Endothelial cell (in vitro differentiated cells): ENCODE measurements at regions not wholly inside any gene's neighbourhood (a gene's known extent, or its start where the extent isn't known, plus 50 kb on each side); places are given as distances from the start of the nearest gene placed in this dataset.
A peak's percentile ranks its signal among the peaks of the same experiment; 100 is the strongest.

Source experiments
- DNase-seq: peaks from one replicate; pipeline ENCODE4 v3.0.0; 2021; ENCODE audit warnings: low spot score
- H3K27ac Mint-ChIP-seq: one replicate; pipeline ENCODE4 v1.8.0; 2021; ENCODE audit warnings: mixed read lengths, inconsistent platforms; ENCODE audit not compliant: unreplicated experiment
- H3K27me3 Mint-ChIP-seq: one replicate; pipeline ENCODE4 v1.8.0; 2021; ENCODE audit warnings: mild to moderate bottlenecking, moderate library complexity, mixed read lengths, inconsistent platforms; ENCODE audit not compliant: unreplicated experiment
- H3K36me3 Mint-ChIP-seq: one replicate; pipeline ENCODE4 v1.8.0; 2021; ENCODE audit warnings: mild to moderate bottlenecking, low read depth, mixed read lengths, inconsistent platforms; ENCODE audit not compliant: unreplicated experiment
- H3K4me1 Mint-ChIP-seq: one replicate; pipeline ENCODE4 v1.8.0; 2021; ENCODE audit warnings: mild to moderate bottlenecking, mixed read lengths, inconsistent platforms; ENCODE audit not compliant: unreplicated experiment
- H3K4me3 Mint-ChIP-seq: one replicate; pipeline ENCODE4 v1.8.0; 2021; ENCODE audit warnings: mild to moderate bottlenecking, mixed read lengths, inconsistent platforms; ENCODE audit not compliant: unreplicated experiment
- H3K9me3 Mint-ChIP-seq: one replicate; pipeline ENCODE4 v1.8.0; 2021; ENCODE audit warnings: mixed read lengths, inconsistent platforms; ENCODE audit not compliant: unreplicated experiment
- TF ChIP-seq, protein P1 (sequence below): fragments of 200-600 bp; sonication (generic); IDR thresholded peaks from one replicate; pipeline ENCODE4 v1.5.0; 2021; ENCODE audit warnings: antibody characterized with exemption; ENCODE audit not compliant: unreplicated experiment

DNA sequence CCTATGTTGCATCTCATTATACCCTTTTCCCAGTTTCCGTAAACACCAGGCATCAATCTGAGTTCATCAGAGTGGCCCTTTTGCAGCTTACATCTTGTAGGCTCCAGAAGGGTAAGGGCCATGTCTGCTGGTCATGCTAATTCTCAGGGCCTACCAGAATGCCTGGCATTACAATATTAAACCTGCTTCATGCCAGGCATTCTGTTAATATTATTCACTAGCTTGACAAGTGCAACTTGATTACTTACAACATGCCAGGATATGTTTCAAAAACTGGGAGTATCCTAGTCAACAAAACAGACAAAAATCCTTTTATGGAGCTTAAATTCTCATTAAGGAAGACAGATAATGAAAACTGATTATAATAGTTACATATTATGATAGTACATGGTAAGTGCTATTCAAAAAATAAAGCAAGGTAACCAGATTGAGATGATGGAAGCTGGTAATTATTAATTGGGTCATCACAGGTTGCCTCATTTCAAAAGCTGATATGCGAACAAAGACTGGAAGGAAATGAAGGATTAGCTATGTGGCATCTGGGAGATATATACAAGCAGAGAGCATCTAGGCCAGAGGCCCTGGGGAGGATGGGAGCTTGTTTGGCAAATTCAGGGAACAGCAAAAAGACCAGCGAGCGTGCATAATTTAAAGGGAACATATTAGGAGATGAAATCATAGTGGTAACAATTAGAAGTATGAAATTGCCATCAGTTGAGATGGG lies 406.3 kb downstream of the DMRT2 start:
- no peaks in the 10 kb centered on the region for H3K36me3 Mint-ChIP-seq

DNA sequence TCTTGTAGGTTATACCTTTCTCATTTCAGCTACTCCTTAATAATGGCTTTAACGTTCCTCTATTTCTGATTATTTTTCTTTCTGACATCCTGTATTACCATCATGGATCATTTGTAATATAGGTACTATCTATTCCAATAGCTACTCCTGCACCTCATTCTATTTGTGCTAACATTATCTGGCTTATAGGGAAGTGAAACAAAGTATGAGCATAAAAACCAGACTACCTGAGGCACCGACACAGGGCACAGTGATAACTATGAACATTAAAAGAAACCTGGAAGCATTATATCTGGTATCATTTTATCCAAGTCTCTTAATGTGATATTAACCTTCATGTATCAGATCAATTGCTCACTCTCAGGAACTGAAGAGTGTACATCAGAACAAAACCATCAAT lies 407.3 kb downstream of the DMRT2 start:
- Mint-ChIP-seq H3K4me1 (peaks cover 6% of the 10 kb centered on the region), H3K27ac (no peak overlapping the region), H3K27me3 (peaks cover 2% of the 10 kb centered on the region), H3K36me3 (no peaks in the 10 kb centered on the region), H3K4me3 (no peak overlapping the region), H3K9me3 (no peaks in the 10 kb centered on the region)
- TF ChIP-seq, protein P1, sequence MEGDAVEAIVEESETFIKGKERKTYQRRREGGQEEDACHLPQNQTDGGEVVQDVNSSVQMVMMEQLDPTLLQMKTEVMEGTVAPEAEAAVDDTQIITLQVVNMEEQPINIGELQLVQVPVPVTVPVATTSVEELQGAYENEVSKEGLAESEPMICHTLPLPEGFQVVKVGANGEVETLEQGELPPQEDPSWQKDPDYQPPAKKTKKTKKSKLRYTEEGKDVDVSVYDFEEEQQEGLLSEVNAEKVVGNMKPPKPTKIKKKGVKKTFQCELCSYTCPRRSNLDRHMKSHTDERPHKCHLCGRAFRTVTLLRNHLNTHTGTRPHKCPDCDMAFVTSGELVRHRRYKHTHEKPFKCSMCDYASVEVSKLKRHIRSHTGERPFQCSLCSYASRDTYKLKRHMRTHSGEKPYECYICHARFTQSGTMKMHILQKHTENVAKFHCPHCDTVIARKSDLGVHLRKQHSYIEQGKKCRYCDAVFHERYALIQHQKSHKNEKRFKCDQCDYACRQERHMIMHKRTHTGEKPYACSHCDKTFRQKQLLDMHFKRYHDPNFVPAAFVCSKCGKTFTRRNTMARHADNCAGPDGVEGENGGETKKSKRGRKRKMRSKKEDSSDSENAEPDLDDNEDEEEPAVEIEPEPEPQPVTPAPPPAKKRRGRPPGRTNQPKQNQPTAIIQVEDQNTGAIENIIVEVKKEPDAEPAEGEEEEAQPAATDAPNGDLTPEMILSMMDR = no peak
- DNase-seq = no peak

More for the DNA sequence above, 406.3 kb downstream of the DMRT2 start:
- Mint-ChIP-seq H3K4me1 (peaks cover 6% of the 10 kb centered on the region), H3K27ac (no peak overlapping the region), H3K4me3 (no peak overlapping the region), H3K27me3 (peaks cover 2% of the 10 kb centered on the region), H3K9me3 (no peaks in the 10 kb centered on the region)
- DNase-seq = no peak
- TF ChIP-seq, protein P1 = no peak

DNA sequence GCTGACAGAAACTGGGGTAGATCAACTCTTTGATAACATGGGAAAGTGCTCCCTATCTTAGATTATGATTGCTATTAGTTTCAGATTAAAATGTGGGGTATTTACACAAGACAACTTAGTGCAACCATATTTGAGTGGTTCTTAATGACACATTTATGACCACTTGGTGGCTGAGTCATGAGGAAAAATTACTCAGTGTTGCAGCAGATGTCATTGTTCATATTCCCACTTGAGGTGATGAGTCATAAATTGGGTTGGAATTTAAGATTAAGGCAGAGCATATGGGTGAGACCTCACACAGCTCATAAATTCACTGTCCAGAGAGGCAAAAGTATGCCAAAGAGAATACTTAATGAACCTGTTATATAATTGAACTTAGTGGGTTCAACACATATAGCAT lies 408.3 kb downstream of the DMRT2 start:
- Mint-ChIP-seq H3K9me3 (no peaks in the 10 kb centered on the region), H3K36me3 (no peaks in the 10 kb centered on the region), H3K27ac (no peak overlapping the region), H3K4me1 (peaks cover 6% of the 10 kb centered on the region), H3K27me3 (peaks cover 2% of the 10 kb centered on the region), H3K4me3 (no peak overlapping the region)
- no peak for DNase-seq
- TF ChIP-seq, protein P1 = no peak

DNA sequence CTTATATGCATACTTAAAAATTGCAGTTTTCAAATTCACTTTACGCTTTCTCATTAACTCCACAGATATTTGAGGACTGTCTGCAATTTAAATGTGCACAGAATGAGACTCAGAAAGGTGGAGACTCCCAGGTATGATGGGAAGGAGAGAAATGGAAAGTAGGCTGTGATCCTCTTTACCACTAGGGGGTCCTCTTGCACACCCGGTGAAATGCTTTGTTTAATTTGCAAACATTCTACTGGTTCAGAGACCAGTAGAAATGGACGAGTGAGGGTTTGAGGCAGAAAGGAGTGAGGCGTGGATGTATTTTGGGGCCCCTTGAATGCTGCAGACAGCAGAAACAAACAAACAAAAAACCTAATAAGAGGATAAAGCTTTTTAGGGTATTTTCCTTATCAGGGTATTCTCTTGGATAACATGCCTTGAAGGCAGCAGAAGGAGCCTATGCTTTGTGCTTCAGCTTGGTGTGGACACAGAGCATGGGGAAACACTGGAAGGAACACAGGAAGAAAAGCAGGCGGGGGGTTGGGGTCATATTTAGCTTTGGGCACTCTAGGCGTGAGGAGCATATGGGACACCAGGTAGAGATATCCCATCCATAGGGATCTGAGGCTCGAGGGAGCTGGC lies 410.1 kb downstream of the DMRT2 start:
- H3K27me3 Mint-ChIP-seq = peaks cover 2% of the 10 kb centered on the region

More for the DNA sequence above, 410.1 kb downstream of the DMRT2 start:
- H3K36me3 Mint-ChIP-seq = no peaks in the 10 kb centered on the region
- TF ChIP-seq, protein P1 = peak; percentile 80
- no peak overlapping the region for H3K27ac Mint-ChIP-seq
- peak; percentile 28 for DNase-seq
- H3K4me1 Mint-ChIP-seq = peaks cover 6% of the 10 kb centered on the region
- H3K9me3 Mint-ChIP-seq = no peaks in the 10 kb centered on the region
- H3K4me3 Mint-ChIP-seq = no peak overlapping the region
